IMR-90 (cell line): ENCODE measurements at regions not wholly inside any gene's neighbourhood (a gene's known extent, or its start where the extent isn't known, plus 50 kb on each side); places are given as distances from the start of the nearest gene placed in this dataset.

Source experiments
- ATAC-seq: fragments of 200-7000 bp; cut with Tn5 transposase; 2 replicates; pipeline ENCODE4 v1.9.1; 2020; ENCODE audit warnings: low read depth, mild to moderate bottlenecking, moderate library complexity
- BruUV-seq: library from RNA; stranded (reverse); fragments of 400-500 nt; replicated peaks from 2 replicates; lab custom pipeline; 2021; lab: Mats Ljungman, UMichigan
- CTCF ChIA-PET: fragments of 300-600 bp; formaldehyde crosslinking; extraction: SDS; loops from one replicate; lab custom pipeline; 2021; ENCODE audit warnings: antibody characterized with exemption; lab: Yijun Ruan, JAX
- POLR2A ChIA-PET: fragments of 300-600 bp; sonication (Branson Sonifier 250); formaldehyde crosslinking; loops from one replicate; lab custom pipeline; 2022; ENCODE audit warnings: antibody characterized with exemption; ENCODE audit not compliant: unreplicated experiment; lab: Charles Lee
- DNase-seq: peaks from one replicate; pipeline ENCODE4 v3.0.0; 2013
- H2AFZ ChIP-seq: replicated peaks from 2 replicates; pipeline ENCODE3; 2013; ENCODE audit warnings: low read length, mild to moderate bottlenecking; ENCODE audit not compliant: poor library complexity
- H2AK5ac ChIP-seq: 2 replicates; pipeline ENCODE4 v1.6.1; 2013; ENCODE audit warnings: low read depth, low read length, inconsistent platforms
- H2AK9ac ChIP-seq: replicated peaks from 2 replicates; pipeline ENCODE3; 2013; ENCODE audit warnings: mild to moderate bottlenecking, low read depth, low read length, moderate library complexity; ENCODE audit not compliant: poor library complexity
- H2BK120ac ChIP-seq: 2 replicates; pipeline ENCODE4 v1.6.1; 2013; ENCODE audit warnings: low read depth, low read length, inconsistent platforms
- H2BK15ac ChIP-seq: 3 replicates; pipeline ENCODE4 v1.6.1; 2013; ENCODE audit warnings: low read depth, low read length, inconsistent platforms
- H2BK20ac ChIP-seq: 2 replicates; pipeline ENCODE4 v1.6.1; 2013; ENCODE audit warnings: low read depth, mild to moderate bottlenecking, inconsistent platforms, low read length, moderate library complexity
- H2BK5ac ChIP-seq: 2 replicates; pipeline ENCODE4 v1.6.1; 2013; ENCODE audit warnings: mild to moderate bottlenecking, low read depth, low read length, inconsistent platforms; ENCODE audit not compliant: poor library complexity, severe bottlenecking
- H3K14ac ChIP-seq: replicated peaks from 2 replicates; pipeline ENCODE4 v1.6.1; 2013; ENCODE audit warnings: low read depth, low read length, inconsistent platforms
- H3K18ac ChIP-seq: 2 replicates; pipeline ENCODE4 v1.6.1; 2013; ENCODE audit warnings: low read depth, low read length, control low read depth
- H3K23ac ChIP-seq: 2 replicates; pipeline ENCODE4 v1.6.1; 2013; ENCODE audit warnings: low read depth, low read length, inconsistent platforms
- H3K27ac ChIP-seq: 2 replicates; pipeline ENCODE4 v1.5.1; 2013; ENCODE audit warnings: mild to moderate bottlenecking, control low read depth, low read length; ENCODE audit not compliant: insufficient read depth
- H3K27me3 ChIP-seq: 2 replicates; pipeline ENCODE4 v1.6.1; 2013; ENCODE audit warnings: low read length; ENCODE audit not compliant: control insufficient read depth, insufficient read depth
- H3K36me3 ChIP-seq: 2 replicates; pipeline ENCODE4 v1.6.1; 2013; ENCODE audit warnings: low read length, mixed read lengths; ENCODE audit not compliant: control insufficient read depth, insufficient read depth
- H3K4ac ChIP-seq: 2 replicates; pipeline ENCODE4 v1.6.1; 2013; ENCODE audit warnings: low read depth, low read length, inconsistent platforms
- H3K4me1 ChIP-seq: 2 replicates; pipeline ENCODE4 v1.6.1; 2013; ENCODE audit warnings: low read length, mixed read lengths; ENCODE audit not compliant: control insufficient read depth, insufficient read depth
- H3K4me2 ChIP-seq: 2 replicates; pipeline ENCODE4 v1.6.1; 2013; ENCODE audit warnings: low read depth, mild to moderate bottlenecking, control low read depth, low read length, moderate library complexity
- H3K4me3 ChIP-seq: 2 replicates; pipeline ENCODE4 v1.5.1; 2013; ENCODE audit warnings: low read depth, mild to moderate bottlenecking, control low read depth, low read length, moderate library complexity; ENCODE audit not compliant: insufficient read depth
- H3K56ac ChIP-seq: 2 replicates; pipeline ENCODE4 v1.6.1; 2013; ENCODE audit warnings: low read length, inconsistent platforms; ENCODE audit not compliant: insufficient read depth; ENCODE audit errors: extremely low read depth
- H3K79me1 ChIP-seq, 2 experiments: 2 replicates each; pipeline ENCODE4 v1.6.1; 2013; ENCODE audit warnings: low read length in 2 of 2, inconsistent platforms in 1 of 2, low read depth in 1 of 2
- H3K9ac ChIP-seq: 2 replicates; pipeline ENCODE4 v1.6.1; 2013; ENCODE audit warnings: low read depth, low read length, control low read depth
- H3K9me1 ChIP-seq: 2 replicates; pipeline ENCODE4 v1.6.1; 2013; ENCODE audit warnings: low read length, inconsistent platforms; ENCODE audit not compliant: insufficient read depth
- H3K9me3 ChIP-seq: 2 replicates; pipeline ENCODE4 v1.6.1; 2013; ENCODE audit warnings: low read length; ENCODE audit not compliant: control insufficient read depth, insufficient read depth
- H4K20me1 ChIP-seq: 2 replicates; pipeline ENCODE4 v1.6.1; 2013; ENCODE audit warnings: low read length, inconsistent platforms; ENCODE audit not compliant: insufficient read depth
- H4K5ac ChIP-seq: 2 replicates; pipeline ENCODE4 v1.6.1; 2013; ENCODE audit warnings: mild to moderate bottlenecking, low read depth, low read length, control low read depth
- H4K8ac ChIP-seq, 2 experiments: 2 replicates each; pipeline ENCODE4 v1.6.1; 2013; ENCODE audit warnings: low read depth in 2 of 2, low read length in 2 of 2, control low read depth in 1 of 2, inconsistent platforms in 1 of 2
- H4K91ac ChIP-seq: 2 replicates; pipeline ENCODE4 v1.6.1; 2013; ENCODE audit warnings: low read depth, low read length, inconsistent platforms; ENCODE audit not compliant: insufficient read depth
- CEBPB ChIP-seq: IDR thresholded peaks from 2 replicates; pipeline ENCODE4 v1.6.1; 2012; ENCODE audit warnings: low read depth, low read length, improper control_type of control experiment
- CHD1 ChIP-seq: IDR thresholded peaks from 2 replicates; pipeline ENCODE4 v1.6.1; 2012; ENCODE audit warnings: low read depth, low read length, improper control_type of control experiment
- MAFK ChIP-seq: IDR thresholded peaks from 2 replicates; pipeline ENCODE4 v1.6.1; 2012; ENCODE audit warnings: low read depth, low read length, improper control_type of control experiment
- MAZ ChIP-seq: IDR thresholded peaks from 2 replicates; pipeline ENCODE4 v1.6.1; 2012; ENCODE audit warnings: low read depth, mild to moderate bottlenecking, low read length, improper control_type of control experiment, moderate library complexity, borderline replicate concordance
- NFE2L2 ChIP-seq: fragments of 150-350 bp; IDR thresholded peaks from 2 replicates; pipeline ENCODE4 v1.6.1; 2016; ENCODE audit warnings: low read depth, mild to moderate bottlenecking, low read length
- RFX5 ChIP-seq: IDR thresholded peaks from 2 replicates; pipeline ENCODE4 v1.8.0; 2012; ENCODE audit warnings: low read depth, mild to moderate bottlenecking, low read length, moderate library complexity
- SMC3 ChIP-seq: fragments of 150-350 bp; IDR thresholded peaks from 2 replicates; pipeline ENCODE4 v1.6.1; 2016; ENCODE audit warnings: low read depth, mild to moderate bottlenecking, antibody characterized with exemption, low read length, moderate library complexity
- WGBS, 2 experiments: methylation state at CpG; one replicate each; pipeline versions ENCODE4 v1.1.5 to v1.1.7; 2013; ENCODE audit warnings: missing lambda C conversion rate in 2 of 2; ENCODE audit not compliant: insufficient read length in 1 of 2; ENCODE audit errors: extremely low coverage in 2 of 2; 5-methylcytosine and 5-hydroxymethylcytosine counted together
- dilution Hi-C: fragments of 300-500 bp; cut with HindIII; formaldehyde crosslinking; loops from one replicate; pipeline ENCODE4 v1.14.3; 2018; ENCODE audit warnings: low sequenced_read_pairs; ENCODE audit not compliant: unreplicated experiment
- in situ Hi-C: fragments of 300-500 bp; cut with MboI; formaldehyde crosslinking; loops from 3 replicates; pipeline ENCODE4 v1.14.3; 2019; ENCODE audit warnings: low sequenced_read_pairs, inconsistent platforms, mixed read lengths
- intact Hi-C: fragments of 100-400 bp; cut with micrococcal nuclease; formaldehyde crosslinking; loops from 2 replicates; pipeline ENCODE4 v1.10.0; 2022

DNA sequence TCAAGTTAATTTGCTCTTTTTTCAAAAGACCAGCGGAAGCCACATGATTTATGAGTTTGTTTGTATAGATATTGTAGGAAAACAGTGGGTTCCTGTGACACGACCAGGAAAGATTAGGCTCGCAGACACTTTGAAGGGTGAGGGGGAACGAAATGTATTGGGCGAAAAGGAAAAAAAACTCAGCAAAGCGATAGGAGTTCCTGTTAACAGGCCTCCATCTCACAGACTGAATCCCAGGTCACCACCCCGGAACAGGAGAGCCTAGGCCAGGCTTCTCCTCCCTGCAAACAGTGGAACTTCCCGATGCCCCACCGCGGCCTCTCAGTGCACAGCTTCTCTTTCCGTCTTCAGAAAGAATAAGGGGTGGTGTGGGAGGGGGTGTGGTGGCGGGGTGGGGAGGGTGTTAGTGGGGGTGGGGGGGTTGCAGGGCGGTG is 181.8 kb upstream of the GPRIN3 start:
- Histone ChIP-seq H2AFZ (no peak overlapping the region), H2BK20ac (no peak overlapping the region), H3K36me3 (no peaks in the 10 kb centered on the region), H3K18ac (no peak overlapping the region), H3K4me1 (peaks cover 4% of the 10 kb centered on the region), H3K4me2 (no peak overlapping the region), H2BK120ac (no peak overlapping the region), H3K14ac (no peak overlapping the region), H4K5ac (no peak overlapping the region), H3K4ac (no peak overlapping the region), H3K27me3 (no peaks in the 10 kb centered on the region), H3K79me1 (no peaks in the 10 kb centered on the region), H3K9ac (no peak overlapping the region), H2AK9ac (no peak overlapping the region), H3K27ac (no peak overlapping the region), H3K56ac (no peak overlapping the region), H4K8ac (no peak overlapping the region), H3K23ac (no peak overlapping the region), H2BK15ac (no peak overlapping the region), H3K9me3 (no peaks in the 10 kb centered on the region), H4K20me1 (no peaks in the 10 kb centered on the region), H3K4me3 (no peak overlapping the region), H2BK5ac (no peak overlapping the region), H2AK5ac (no peak overlapping the region), H4K91ac (no peak overlapping the region), H3K9me1 (no peaks in the 10 kb centered on the region)
- intact Hi-C loops (loop anchor here (5.0 kb wide), 1 partner anchor 268 kb away; no protein-coding TSS in a partner anchor), in situ Hi-C loops (loop anchor here (25.0 kb wide), 1 partner anchor 373 kb away; no protein-coding TSS in a partner anchor), dilution Hi-C loops (no loop called here)
- TF ChIP-seq RFX5 (no peak), NFE2L2 (no peak), CEBPB (no peak), SMC3 (no peak), MAFK (no peak), MAZ (no peak), CHD1 (no peak)
- POLR2A ChIA-PET = no interaction called here
- WGBS, 2 experiments = no CpG with 5 or more reads among the region's 13 CpGs
- no peak for DNase-seq
- CTCF ChIA-PET = no interaction called here
- BruUV-seq = no TSS peak
- ATAC-seq = no peak
